Stomach (tissue), 4 donors: ENCODE measurements at regions not wholly inside any gene's neighbourhood (a gene's known extent, or its start where the extent isn't known, plus 50 kb on each side); places are given as distances from the start of the nearest gene placed in this dataset.

ENCODE experiments used
- POLR2A ChIP-seq, 4 donors: fragments of 450-650 bp; IDR thresholded peaks; one replicate each; pipeline ENCODE4 v1.6.1; 2016; ENCODE audit warnings: antibody characterized with exemption in 4 of 4, control low read depth in 2 of 4, mild to moderate bottlenecking in 1 of 4, moderate library complexity in 1 of 4
- TF ChIP-seq, protein P1 (sequence below), 7 experiments: fragments of 450-650 bp in 4 of 7; fragments of 200-600 bp in 3 of 7; sonication (generic) in 3 of 7; IDR thresholded peaks; one replicate each; pipeline ENCODE4 v1.5.1; 2016 to 2019; ENCODE audit warnings: antibody characterized with exemption in 7 of 7, control low read depth in 2 of 7, mild to moderate bottlenecking in 1 of 7

DNA sequence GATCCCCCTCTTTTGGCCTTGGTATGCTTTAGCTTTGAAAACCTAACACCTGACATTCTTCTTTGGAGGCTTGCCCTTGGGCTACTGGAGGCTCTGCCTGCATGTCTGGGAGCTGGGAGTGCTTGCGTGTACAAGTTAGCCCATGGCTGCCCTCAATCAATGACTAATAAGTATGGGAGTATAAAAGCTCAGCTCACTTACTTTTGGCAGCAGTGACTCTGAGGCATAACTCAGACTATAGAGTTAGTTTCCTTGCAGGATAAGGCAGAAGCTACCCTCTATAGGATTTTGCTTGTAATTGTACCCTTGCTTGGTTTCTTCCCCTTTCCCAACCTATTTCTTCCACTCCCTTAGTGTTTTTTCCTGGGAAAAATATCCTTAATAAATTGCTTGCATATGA lies 247.9 kb downstream of the PPP1R2C start:
- TF ChIP-seq, protein P1, sequence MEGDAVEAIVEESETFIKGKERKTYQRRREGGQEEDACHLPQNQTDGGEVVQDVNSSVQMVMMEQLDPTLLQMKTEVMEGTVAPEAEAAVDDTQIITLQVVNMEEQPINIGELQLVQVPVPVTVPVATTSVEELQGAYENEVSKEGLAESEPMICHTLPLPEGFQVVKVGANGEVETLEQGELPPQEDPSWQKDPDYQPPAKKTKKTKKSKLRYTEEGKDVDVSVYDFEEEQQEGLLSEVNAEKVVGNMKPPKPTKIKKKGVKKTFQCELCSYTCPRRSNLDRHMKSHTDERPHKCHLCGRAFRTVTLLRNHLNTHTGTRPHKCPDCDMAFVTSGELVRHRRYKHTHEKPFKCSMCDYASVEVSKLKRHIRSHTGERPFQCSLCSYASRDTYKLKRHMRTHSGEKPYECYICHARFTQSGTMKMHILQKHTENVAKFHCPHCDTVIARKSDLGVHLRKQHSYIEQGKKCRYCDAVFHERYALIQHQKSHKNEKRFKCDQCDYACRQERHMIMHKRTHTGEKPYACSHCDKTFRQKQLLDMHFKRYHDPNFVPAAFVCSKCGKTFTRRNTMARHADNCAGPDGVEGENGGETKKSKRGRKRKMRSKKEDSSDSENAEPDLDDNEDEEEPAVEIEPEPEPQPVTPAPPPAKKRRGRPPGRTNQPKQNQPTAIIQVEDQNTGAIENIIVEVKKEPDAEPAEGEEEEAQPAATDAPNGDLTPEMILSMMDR (IDR thresholded peaks at IDR 0.05) = no peak
- TF ChIP-seq POLR2A (IDR thresholded peaks at IDR 0.05) = no peak
